Neuronal stem cell (in vitro differentiated cells): ENCODE measurements at regions not wholly inside any gene's neighbourhood (a gene's known extent, or its start where the extent isn't known, plus 50 kb on each side); places are given as distances from the start of the nearest gene placed in this dataset.

ENCODE experiments used
- DNase-seq: peaks from one replicate; pipeline ENCODE4 v3.0.0-alpha.2; 2013; ENCODE audit warnings: low spot score
- H2AFZ ChIP-seq: one replicate; pipeline ENCODE4 v1.6.1; 2013; ENCODE audit warnings: mild to moderate bottlenecking, low read length, inconsistent platforms
- H2AK5ac ChIP-seq: 2 replicates; pipeline ENCODE4 v1.6.1; 2013; ENCODE audit warnings: low read depth, mild to moderate bottlenecking, inconsistent platforms, low read length, moderate library complexity, mixed read lengths
- H2BK120ac ChIP-seq: 2 replicates; pipeline ENCODE4 v1.6.1; 2013; ENCODE audit warnings: low read depth, mild to moderate bottlenecking, inconsistent platforms, low read length, moderate library complexity, mixed read lengths
- H2BK12ac ChIP-seq: one replicate; pipeline ENCODE4 v1.6.1; 2013; ENCODE audit warnings: low read length, inconsistent platforms
- H2BK15ac ChIP-seq: 2 replicates; pipeline ENCODE4 v1.6.1; 2013; ENCODE audit warnings: mild to moderate bottlenecking, low read length, inconsistent platforms, mixed read lengths
- H2BK5ac ChIP-seq: one replicate; pipeline ENCODE4 v1.6.1; 2013; ENCODE audit warnings: inconsistent platforms, mild to moderate bottlenecking, low read length, moderate library complexity
- H3K14ac ChIP-seq: one replicate; pipeline ENCODE4 v1.6.1; 2013; ENCODE audit warnings: low read length, inconsistent platforms
- H3K18ac ChIP-seq: 2 replicates; pipeline ENCODE4 v1.6.1; 2013; ENCODE audit warnings: low read length, inconsistent platforms
- H3K23ac ChIP-seq: 2 replicates; pipeline ENCODE4 v1.6.1; 2013; ENCODE audit warnings: low read depth, mild to moderate bottlenecking, mixed read lengths, low read length, inconsistent platforms; ENCODE audit not compliant: poor library complexity
- H3K27ac ChIP-seq: replicated peaks from 3 replicates; pipeline ENCODE4 v1.5.1; 2013; ENCODE audit warnings: low read length, inconsistent platforms
- H3K27me3 ChIP-seq, 3 experiments: 2 replicates each; pipeline ENCODE4 v1.6.1; 2013; ENCODE audit warnings: low read length in 3 of 3, mild to moderate bottlenecking in 2 of 3, inconsistent platforms in 1 of 3, low read depth in 1 of 3, mixed read lengths in 1 of 3, moderate library complexity in 1 of 3; ENCODE audit not compliant: control insufficient read depth in 3 of 3, insufficient read depth in 3 of 3
- H3K36me3 ChIP-seq, 2 donors: replicated peaks in 1 of 2; 2 replicates each; pipeline ENCODE4 v1.6.1; 2013; ENCODE audit warnings: low read length in 2 of 2; ENCODE audit not compliant: control insufficient read depth in 2 of 2, insufficient read depth in 2 of 2
- H3K4ac ChIP-seq: 2 replicates; pipeline ENCODE4 v1.6.1; 2013; ENCODE audit warnings: inconsistent platforms, mild to moderate bottlenecking, low read length, moderate library complexity
- H3K4me1 ChIP-seq, 2 donors: 1 replicate in 1 of 2; 2 replicates in 1 of 2; pipeline ENCODE4 v1.6.1; 2013; ENCODE audit warnings: low read length in 2 of 2, low read depth in 1 of 2; ENCODE audit not compliant: control insufficient read depth in 2 of 2, insufficient read depth in 1 of 2
- H3K4me2 ChIP-seq: one replicate; pipeline ENCODE4 v1.6.1; 2013; ENCODE audit warnings: mild to moderate bottlenecking, low read length, inconsistent platforms; ENCODE audit not compliant: insufficient read depth, poor library complexity, severe bottlenecking
- H3K4me3 ChIP-seq, 2 donors: 2 replicates each; pipeline ENCODE4 v1.5.1; 2013; ENCODE audit warnings: low read length in 2 of 2, mild to moderate bottlenecking in 2 of 2, inconsistent platforms in 1 of 2, moderate library complexity in 1 of 2
- H3K79me1 ChIP-seq: one replicate; pipeline ENCODE4 v1.6.1; 2013; ENCODE audit warnings: low read depth, mild to moderate bottlenecking, inconsistent platforms, low read length, moderate library complexity
- H3K9ac ChIP-seq: one replicate; pipeline ENCODE4 v1.6.1; 2013; ENCODE audit warnings: mild to moderate bottlenecking, low read depth, low read length, inconsistent platforms; ENCODE audit not compliant: poor library complexity
- H3K9me3 ChIP-seq, 2 donors: replicated peaks in 1 of 2; 2 replicates each; pipeline versions ENCODE3 to v1.6.1; 2013; ENCODE audit warnings: low read length in 2 of 2, mild to moderate bottlenecking in 2 of 2, inconsistent platforms in 1 of 2, low read depth in 1 of 2, mixed read lengths in 1 of 2, moderate library complexity in 1 of 2; ENCODE audit not compliant: control insufficient read depth in 2 of 2, insufficient read depth in 1 of 2
- H4K8ac ChIP-seq: one replicate; pipeline ENCODE4 v1.6.1; 2013; ENCODE audit warnings: low read depth, mild to moderate bottlenecking, inconsistent platforms, low read length, moderate library complexity
- H4K91ac ChIP-seq: one replicate; pipeline ENCODE4 v1.6.1; 2013; ENCODE audit warnings: low read length, low read depth, mild to moderate bottlenecking, inconsistent platforms; ENCODE audit not compliant: poor library complexity
- WGBS, 2 donors: extraction: QIAGEN DNeasy Blood & Tissue Kit; methylation state at CpG; one replicate each; pipeline ENCODE4 v1.1.7; 2013; ENCODE audit warnings: missing lambda C conversion rate in 2 of 2, mixed read lengths in 1 of 2; ENCODE audit not compliant: insufficient read length in 2 of 2, insufficient replicate concordance in 1 of 2; ENCODE audit errors: extremely low coverage in 2 of 2; 5-methylcytosine and 5-hydroxymethylcytosine counted together

- no CpG with 5 or more reads among the region's 3 CpGs for WGBS, 2 donors
- Histone ChIP-seq H2BK12ac (no peak overlapping the region), H3K14ac (no peak overlapping the region), H3K9me3 (peaks cover 0 to 5% of the 10 kb centered on the region in 2 donors), H2BK15ac (no peak overlapping the region), H3K27ac (no peak overlapping the region), H3K79me1 (no peaks in the 10 kb centered on the region), H3K36me3 (peaks cover 0 to 2% of the 10 kb centered on the region in 2 donors), H3K4me2 (no peak overlapping the region), H3K18ac (no peak overlapping the region), H2BK120ac (no peak overlapping the region), H2AFZ (no peak overlapping the region), H3K23ac (no peak overlapping the region), H2AK5ac (no peak overlapping the region), H3K9ac (no peak overlapping the region), H3K4ac (no peak overlapping the region), H3K4me3 (no peak overlapping the region), H4K8ac (no peak overlapping the region), H4K91ac (no peak overlapping the region), H3K27me3 (no peaks in the 10 kb centered on the region), H2BK5ac (no peak overlapping the region), H3K4me1 (no peaks in the 10 kb centered on the region)
- no peak for DNase-seq
Observed at GRCh38 chr4:126742048-126742447, 890.7 kb upstream of the INTU start.

GRCh38 chr4:126742885-126743284, 889.9 kb upstream of the INTU start:
- Histone ChIP-seq H3K14ac (no peak overlapping the region), H3K4me1 (no peaks in the 10 kb centered on the region), H2BK12ac (no peak overlapping the region), H3K4ac (no peak overlapping the region), H4K8ac (no peak overlapping the region), H3K4me2 (no peak overlapping the region), H3K79me1 (no peaks in the 10 kb centered on the region), H3K9me3 (peaks cover 0 to 5% of the 10 kb centered on the region in 2 donors), H3K9ac (no peak overlapping the region), H3K36me3 (peaks cover 0 to 2% of the 10 kb centered on the region in 2 donors), H2AK5ac (no peak overlapping the region), H4K91ac (no peak overlapping the region), H2BK120ac (no peak overlapping the region), H2BK15ac (no peak overlapping the region), H2BK5ac (no peak overlapping the region), H2AFZ (no peak overlapping the region), H3K27ac (no peak overlapping the region), H3K27me3 (no peaks in the 10 kb centered on the region), H3K18ac (no peak overlapping the region), H3K23ac (no peak overlapping the region), H3K4me3 (no peak overlapping the region)
- no CpG with 5 or more reads among the region's 1 CpG for WGBS, 2 donors
- no peak for DNase-seq

GRCh38 chr4:126748736-126749135, 884.0 kb upstream of the INTU start:
- Histone ChIP-seq H3K36me3 (no peaks in the 10 kb centered on the region), H2AFZ (no peak overlapping the region), H4K8ac (no peak overlapping the region), H3K9ac (no peak overlapping the region), H2BK5ac (no peak overlapping the region), H3K27me3 (no peaks in the 10 kb centered on the region), H3K27ac (no peak overlapping the region), H2BK15ac (no peak overlapping the region), H3K79me1 (no peaks in the 10 kb centered on the region), H2BK120ac (no peak overlapping the region), H2AK5ac (no peak overlapping the region), H2BK12ac (no peak overlapping the region), H3K4me2 (no peak overlapping the region), H3K9me3 (peaks cover 0 to 5% of the 10 kb centered on the region in 2 donors), H3K4me1 (no peaks in the 10 kb centered on the region), H3K23ac (no peak overlapping the region), H4K91ac (no peak overlapping the region), H3K4ac (no peak overlapping the region), H3K18ac (no peak overlapping the region), H3K4me3 (no peak overlapping the region), H3K14ac (no peak overlapping the region)
- no peak for DNase-seq
- no CpG with 5 or more reads among the region's 3 CpGs for WGBS, 2 donors

GRCh38 chr4:126750723-126751122, 882.0 kb upstream of the INTU start:
- Histone ChIP-seq H2BK15ac (no peak overlapping the region), H4K8ac (no peak overlapping the region), H2AFZ (no peak overlapping the region), H3K36me3 (no peaks in the 10 kb centered on the region), H3K14ac (no peak overlapping the region), H3K18ac (no peak overlapping the region), H3K4me1 (no peaks in the 10 kb centered on the region), H3K9ac (no peak overlapping the region), H3K23ac (no peak overlapping the region), H3K4ac (no peak overlapping the region), H3K79me1 (no peaks in the 10 kb centered on the region), H2BK120ac (no peak overlapping the region), H3K4me2 (no peak overlapping the region), H2BK12ac (no peak overlapping the region), H3K27me3 (no peaks in the 10 kb centered on the region), H3K27ac (no peak overlapping the region), H4K91ac (no peak overlapping the region), H3K9me3 (peaks cover 0 to 5% of the 10 kb centered on the region in 2 donors), H2AK5ac (no peak overlapping the region), H3K4me3 (no peak overlapping the region), H2BK5ac (no peak overlapping the region)
- DNase-seq = no peak
- no CpG with 5 or more reads among the region's 2 CpGs for WGBS, 2 donors
